MM.1S (cell line): ENCODE measurements at regions not wholly inside any gene's neighbourhood (a gene's known extent, or its start where the extent isn't known, plus 50 kb on each side); places are given as distances from the start of the nearest gene placed in this dataset.

Experiments
- CTCF ChIP-seq: fragments of 300-600 bp; sonication (generic); IDR thresholded peaks from 2 replicates; pipeline ENCODE4 v1.5.1; 2016; ENCODE audit warnings: antibody characterized with exemption, low read length, mixed read lengths
- EZH2phosphoT487 ChIP-seq: fragments of 300-600 bp; sonication (generic); IDR thresholded peaks from 2 replicates; pipeline ENCODE4 v1.6.1; 2018; ENCODE audit warnings: antibody characterized with exemption, low read length

- TF ChIP-seq CTCF (no peak), EZH2phosphoT487 (no peak)
These were observed 159.9 kb upstream of the NAV2 start for GRCh38 chr11:19552656-19553260.
